ENCODE measurements at regions not wholly inside any gene's neighbourhood (a gene's known extent, or its start where the extent isn't known, plus 50 kb on each side); places are given as distances from the start of the nearest gene placed in this dataset.

DNA sequence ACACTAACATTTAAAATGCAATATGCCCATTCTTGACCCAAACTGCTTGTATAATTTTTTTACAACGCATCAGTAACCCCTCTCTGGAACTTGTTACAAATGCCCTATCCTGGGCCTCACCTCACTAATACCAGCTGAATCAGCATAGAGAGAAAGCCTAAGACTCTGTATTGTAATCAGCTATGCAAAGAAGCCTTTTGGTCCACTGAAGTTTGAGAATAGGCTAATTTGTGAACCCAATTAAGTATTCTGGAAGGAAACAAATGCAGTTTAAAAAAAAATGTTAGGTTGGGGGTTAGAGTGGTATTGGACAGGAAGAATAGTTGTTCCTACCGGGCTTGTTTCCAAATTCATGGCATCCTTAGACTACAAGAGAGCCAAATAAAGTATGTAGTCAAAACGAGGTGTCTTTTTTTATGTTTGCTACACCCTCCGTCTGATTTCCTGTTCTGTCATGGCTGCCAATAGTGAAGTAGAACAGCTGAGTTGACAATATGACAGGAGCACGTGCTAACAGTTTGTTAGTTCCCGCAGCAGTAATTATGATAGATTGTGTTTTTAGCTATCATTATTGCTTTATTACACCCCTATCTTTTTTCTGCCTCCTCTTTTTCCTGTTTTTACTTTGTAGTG, 1048.7 kb upstream of the NUDT12 start:
- TF ChIP-seq EZH2 (IDR thresholded peaks at IDR 0.05; ENCODE audit: borderline replicate concordance, low read length): no peak
- TF ChIP-seq, protein P1, sequence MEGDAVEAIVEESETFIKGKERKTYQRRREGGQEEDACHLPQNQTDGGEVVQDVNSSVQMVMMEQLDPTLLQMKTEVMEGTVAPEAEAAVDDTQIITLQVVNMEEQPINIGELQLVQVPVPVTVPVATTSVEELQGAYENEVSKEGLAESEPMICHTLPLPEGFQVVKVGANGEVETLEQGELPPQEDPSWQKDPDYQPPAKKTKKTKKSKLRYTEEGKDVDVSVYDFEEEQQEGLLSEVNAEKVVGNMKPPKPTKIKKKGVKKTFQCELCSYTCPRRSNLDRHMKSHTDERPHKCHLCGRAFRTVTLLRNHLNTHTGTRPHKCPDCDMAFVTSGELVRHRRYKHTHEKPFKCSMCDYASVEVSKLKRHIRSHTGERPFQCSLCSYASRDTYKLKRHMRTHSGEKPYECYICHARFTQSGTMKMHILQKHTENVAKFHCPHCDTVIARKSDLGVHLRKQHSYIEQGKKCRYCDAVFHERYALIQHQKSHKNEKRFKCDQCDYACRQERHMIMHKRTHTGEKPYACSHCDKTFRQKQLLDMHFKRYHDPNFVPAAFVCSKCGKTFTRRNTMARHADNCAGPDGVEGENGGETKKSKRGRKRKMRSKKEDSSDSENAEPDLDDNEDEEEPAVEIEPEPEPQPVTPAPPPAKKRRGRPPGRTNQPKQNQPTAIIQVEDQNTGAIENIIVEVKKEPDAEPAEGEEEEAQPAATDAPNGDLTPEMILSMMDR (conservative IDR thresholded peaks at IDR 0.05 in 1 of 2, IDR thresholded peaks at IDR 0.05 in 1 of 2; ENCODE audit: extremely low read depth in 1 of 2, insufficient read depth in 1 of 2, low read depth in 1 of 2, low read length in 2 of 2): no peak

Measured in mammary epithelial cell (primary cell).